Activated CD4-positive, alpha-beta T cell treated with anti-CD3 and anti-CD28 coated beads, Interleukin-10, Interleukin-2, amounts not matched to agents 100 ng/mL and 50 ng/mL, durations not matched to agents 16 hours and 8 hours (primary cell): ENCODE measurements at regions not wholly inside any gene's neighbourhood (a gene's known extent, or its start where the extent isn't known, plus 50 kb on each side); places are given as distances from the start of the nearest gene placed in this dataset.
A peak's percentile ranks its signal among the peaks of the same experiment; 100 is the strongest.
"Not testable (repeated sequence)": the region's sequence is repeated elsewhere in the genome, so short reads cannot be mapped to it uniquely, and the experiment has no call there.

Experiments
- DNase-seq: peaks from one replicate; pipeline ENCODE4 v3.0.0-alpha.2; 2020

GRCh38 chr2:67717692-67718091 is 320.6 kb downstream of the ETAA1 start:
- DNase-seq: no peak

GRCh38 chr2:67719351-67719750 is 322.2 kb downstream of the ETAA1 start:
- DNase-seq: no peak

DNA sequence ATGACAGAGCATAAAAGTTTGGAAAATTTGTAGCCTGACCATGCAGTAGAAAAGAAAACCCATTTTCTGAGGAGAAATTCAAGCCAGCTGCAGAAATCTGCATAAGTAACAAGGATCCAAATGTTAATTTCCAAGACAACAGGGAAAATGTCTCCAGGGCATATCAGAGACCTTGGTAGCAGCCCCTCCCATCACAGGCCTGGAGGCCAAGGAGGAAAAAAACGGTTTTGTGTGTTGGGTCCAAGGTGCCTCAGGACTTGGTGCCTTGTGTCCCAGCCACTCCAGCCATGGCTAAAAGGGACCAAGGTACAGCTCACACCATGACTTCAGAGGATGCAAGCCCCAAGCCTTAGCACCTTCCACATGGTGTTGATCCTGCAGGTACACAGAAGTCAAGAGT is 324.4 kb downstream of the ETAA1 start:
- DNase-seq: no peak

- no peak for DNase-seq
Measured at GRCh38 chr2:67724261-67724660, 327.1 kb downstream of the ETAA1 start.

- no peak for DNase-seq
Measured at GRCh38 chr2:67725731-67726130, 328.6 kb downstream of the ETAA1 start.

GRCh38 chr2:67726416-67726815 is 329.3 kb downstream of the ETAA1 start:
- DNase-seq: no peak

DNA sequence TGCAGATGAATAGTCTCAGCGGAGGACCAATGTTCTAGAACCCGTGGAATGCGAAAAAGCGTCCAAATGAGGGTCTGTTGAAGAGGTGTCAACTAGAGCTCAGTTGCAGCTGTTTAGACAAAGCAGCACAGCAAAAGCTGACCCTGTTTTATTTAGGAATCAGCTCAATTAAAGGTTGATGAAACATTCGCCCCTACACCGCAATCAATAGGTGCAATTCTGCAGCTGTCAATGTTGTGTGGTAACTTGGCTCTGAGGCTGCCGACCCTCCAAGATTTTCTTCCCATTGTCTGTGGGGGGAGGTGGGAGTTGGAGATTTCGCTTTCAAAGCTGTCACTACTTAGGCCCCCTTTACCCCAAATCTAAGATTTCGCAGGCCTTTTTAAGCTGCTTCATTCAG is 330.0 kb downstream of the ETAA1 start:
- DNase-seq: no peak

GRCh38 chr2:67727623-67728022 is 330.5 kb downstream of the ETAA1 start:
- no peak for DNase-seq

- DNase-seq: no peak
Measured at GRCh38 chr2:67729474-67729873, 332.3 kb downstream of the ETAA1 start.

GRCh38 chr2:67733517-67733916 is 329.3 kb downstream of the C1D start:
- peak; percentile 2 for DNase-seq

DNA sequence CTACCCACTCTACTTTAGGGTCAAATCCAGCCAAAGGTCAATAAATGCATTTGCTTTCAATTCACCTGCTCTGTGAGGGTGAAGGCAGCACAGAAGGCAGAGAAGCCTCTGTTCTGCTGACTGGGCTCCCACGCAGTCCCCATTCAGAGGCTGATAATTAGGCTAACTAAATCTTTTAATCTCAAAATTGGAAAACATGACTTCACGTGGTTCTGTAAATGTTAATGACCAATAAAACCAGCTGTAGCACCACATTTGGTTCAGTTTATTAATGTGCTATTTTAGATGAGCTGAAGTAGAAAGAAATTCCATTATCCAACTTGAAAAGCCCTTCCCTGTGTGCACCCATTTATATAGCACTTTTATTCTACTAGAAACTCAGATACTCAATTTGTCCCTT is 310.6 kb downstream of the C1D start:
- no peak for DNase-seq

- no peak for DNase-seq
Measured at GRCh38 chr2:67752969-67753368, 309.8 kb downstream of the C1D start.

GRCh38 chr2:67755156-67755882 is 307.5 kb downstream of the C1D start:
- DNase-seq: no peak

DNA sequence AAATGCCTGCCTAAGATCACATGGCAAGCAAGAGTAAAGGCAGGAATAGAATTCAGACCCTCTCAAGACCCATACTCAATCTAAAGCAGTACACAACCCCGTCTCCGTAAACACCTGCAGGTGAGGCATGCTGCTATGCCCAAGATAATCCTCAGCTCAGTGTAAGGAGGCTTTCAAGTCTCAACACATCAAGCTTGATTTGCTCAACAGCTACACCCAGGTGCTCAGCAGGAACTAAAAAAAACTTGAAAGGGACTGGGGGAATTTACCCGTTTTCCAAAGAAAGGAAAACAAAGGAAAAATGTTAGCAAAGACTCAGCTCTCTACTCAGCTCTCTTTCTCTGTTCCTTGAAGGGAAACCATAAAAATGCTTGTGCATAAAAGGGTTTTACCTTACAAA is 301.8 kb downstream of the C1D start:
- no peak for DNase-seq

DNA sequence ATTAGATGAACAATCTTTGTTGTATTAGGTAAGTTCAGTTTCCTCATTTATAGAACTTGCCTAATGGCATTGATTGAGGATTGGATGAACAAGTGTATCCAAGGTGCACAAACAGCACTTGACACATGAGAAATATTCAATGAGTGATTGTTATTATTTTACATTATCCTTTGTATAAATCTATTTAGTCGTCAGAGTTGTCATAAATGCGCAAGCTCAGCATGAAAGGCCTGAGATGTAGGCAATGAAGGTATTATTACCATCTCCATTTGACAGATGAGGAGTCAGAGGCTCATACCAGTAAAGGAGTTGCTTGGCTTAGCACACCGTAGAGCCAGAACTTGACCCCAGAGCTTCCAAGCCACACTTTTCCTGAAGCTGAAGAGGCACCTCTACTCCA is 291.4 kb downstream of the C1D start:
- DNase-seq: no peak

DNA sequence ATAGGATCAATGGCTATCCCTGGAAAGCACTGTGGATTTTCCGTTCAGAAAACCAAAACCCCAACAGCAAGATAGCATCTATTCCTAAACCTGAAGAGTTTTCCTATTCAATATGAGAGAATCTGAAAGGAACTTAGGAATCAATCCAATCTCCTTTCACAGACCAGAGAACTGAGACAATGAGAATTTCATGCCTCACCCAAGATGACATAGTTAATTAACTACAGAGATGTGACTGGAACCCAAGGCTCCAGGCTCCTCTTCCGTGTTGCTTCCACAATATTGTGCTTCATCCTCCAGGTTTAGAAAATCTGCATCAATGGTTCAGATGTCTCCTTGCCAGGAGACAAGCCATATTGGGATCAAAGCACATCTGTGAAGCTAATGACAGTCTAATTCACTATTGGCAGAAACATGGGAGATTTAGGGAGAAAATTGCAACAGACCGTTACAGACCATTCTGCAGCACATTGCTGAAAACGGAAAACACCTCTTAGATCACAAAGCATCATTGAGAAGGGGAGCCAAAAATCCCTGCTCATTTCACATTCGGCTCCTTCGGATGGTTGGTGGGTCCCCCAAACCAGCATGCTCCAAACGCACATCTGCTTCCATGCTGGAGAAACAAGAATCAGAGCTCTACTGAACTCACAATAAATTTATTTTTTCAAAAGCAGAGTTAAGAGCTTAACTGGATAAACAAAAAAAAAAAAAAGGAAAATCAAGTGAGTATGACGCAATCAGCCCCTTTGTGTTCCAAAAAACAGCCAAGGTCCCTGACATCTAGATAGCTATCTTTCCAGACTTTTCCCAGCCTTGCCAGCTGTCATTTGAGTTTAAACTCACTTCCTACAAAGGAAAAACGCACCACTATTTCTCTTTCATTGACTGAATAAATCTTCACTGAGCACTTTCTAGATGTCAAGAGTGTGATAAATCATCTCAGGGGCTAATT is 290.3 kb downstream of the C1D start:
- no peak for DNase-seq

DNA sequence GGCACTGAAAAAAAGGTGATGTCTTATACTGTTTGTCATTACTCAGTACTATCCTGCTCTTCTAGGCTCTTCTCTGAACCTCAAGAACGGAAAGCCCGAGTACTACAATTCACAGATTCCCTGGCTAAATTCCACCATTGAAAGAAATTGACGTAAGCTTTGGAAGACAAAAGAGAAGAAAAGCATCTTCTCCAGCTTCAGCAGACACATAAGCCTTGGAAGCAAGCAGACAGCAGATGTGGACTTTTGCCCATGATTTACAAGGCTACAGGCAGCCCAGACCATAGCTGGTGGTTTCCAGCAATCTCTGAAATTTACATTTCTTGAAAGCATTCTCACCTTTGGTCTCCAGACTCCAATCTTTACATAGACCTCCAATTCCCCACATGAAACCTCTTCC is 289.0 kb downstream of the C1D start:
- no peak for DNase-seq

- DNase-seq: no peak
Measured at GRCh38 chr2:67776276-67776675, 286.5 kb downstream of the C1D start.

- no peak for DNase-seq
Measured at GRCh38 chr2:67777010-67777409, 285.8 kb downstream of the C1D start.

DNA sequence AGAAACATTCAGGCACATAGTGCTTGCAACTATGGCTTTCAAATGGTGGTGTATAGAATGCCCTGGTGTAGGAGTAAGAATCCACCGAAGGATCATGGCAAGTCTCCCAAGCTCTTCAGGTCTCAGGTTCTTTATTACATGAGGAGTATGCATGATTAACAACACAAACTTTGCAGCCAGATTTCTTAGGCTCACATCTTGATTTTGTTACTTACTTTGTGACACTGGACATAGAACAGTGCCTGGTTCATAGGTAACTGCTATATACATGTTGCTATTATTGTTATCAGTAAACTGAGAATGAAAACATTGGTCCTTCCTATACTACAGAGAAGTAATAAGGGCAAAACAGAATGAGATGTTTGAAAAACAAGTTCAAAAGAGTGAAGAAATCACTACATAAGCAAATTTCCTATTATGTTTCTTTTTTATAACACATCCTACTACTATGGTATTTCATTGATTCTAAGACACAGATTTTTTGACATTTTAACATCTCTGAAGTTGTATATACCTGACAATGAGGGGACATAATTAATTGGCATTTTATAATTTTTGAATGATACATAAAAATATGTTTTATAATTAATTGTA is 284.9 kb downstream of the C1D start:
- no peak for DNase-seq

DNA sequence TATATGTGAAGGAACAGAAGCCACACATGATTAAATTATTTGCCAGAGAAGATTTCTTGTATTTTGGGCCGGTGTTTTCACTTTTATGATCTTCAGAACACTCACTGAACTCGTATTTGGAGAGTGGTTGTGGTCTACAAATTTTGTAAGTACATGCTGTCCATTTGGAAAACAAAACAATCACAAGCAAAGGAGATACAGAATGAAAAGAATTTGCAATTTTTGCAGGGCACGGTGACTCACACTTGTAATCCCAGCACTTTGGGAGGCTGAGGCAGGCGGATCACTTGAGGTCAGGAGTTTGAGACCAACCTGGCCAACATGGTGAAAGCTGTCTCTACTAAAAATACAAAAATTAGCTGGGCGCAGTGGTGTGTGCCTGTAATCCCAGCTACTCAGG is 282.0 kb downstream of the C1D start:
- not testable (repeated sequence) for DNase-seq

DNA sequence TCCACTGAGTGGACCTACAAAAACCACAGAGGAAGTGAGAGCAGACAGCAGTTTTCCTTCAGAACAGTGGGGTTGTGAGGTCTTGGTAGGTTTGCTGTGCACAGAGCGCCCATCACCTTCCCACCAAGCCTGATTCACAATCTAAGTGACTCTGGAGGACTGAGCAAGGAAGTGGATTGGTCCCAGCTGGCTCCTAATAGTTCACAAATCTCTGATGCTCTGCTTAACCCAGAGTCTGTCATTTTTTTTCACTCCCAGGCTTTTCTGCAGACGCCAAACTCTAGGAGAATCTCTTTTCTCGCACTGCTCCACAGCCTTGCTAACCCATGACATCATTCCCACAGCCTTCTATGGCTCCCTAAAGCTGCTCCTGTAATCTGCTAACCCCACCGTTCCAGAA is 280.4 kb downstream of the C1D start:
- DNase-seq: no peak

GRCh38 chr2:67783026-67783425 is 279.8 kb downstream of the C1D start:
- no peak for DNase-seq

- DNase-seq: no peak
Measured at GRCh38 chr2:67790622-67791021, 272.2 kb downstream of the C1D start.
